ENCODE measurements at regions not wholly inside any gene's neighbourhood (a gene's known extent, or its start where the extent isn't known, plus 50 kb on each side); places are given as distances from the start of the nearest gene placed in this dataset.
"Not testable (repeated sequence)": the region's sequence is repeated elsewhere in the genome, so short reads cannot be mapped to it uniquely, and the experiment has no call there.

DNA sequence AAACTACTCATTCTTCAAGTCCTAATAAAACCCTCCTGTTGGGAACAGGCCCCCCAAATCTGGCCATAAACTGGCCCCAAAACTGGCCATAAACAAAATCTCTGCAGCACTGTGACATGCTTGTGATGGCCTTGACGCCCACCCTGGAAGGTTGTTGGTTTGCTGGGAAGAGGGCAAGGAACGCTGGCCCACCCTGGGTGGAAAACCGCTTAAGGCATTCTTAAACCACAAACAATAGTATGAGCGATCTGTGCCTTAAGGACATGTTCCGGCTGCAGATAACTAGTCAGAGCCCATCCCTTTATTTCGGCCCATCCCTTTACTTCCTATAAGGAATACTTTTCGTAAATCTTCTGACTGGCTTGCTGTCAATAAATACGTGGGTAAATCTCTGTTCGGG is 404.4 kb downstream of the METTL4 start:
- not testable (repeated sequence) for H4K91ac ChIP-seq (ENCODE audit: low read depth, low read length, poor library complexity); H3K4me1 ChIP-seq (ENCODE audit: control insufficient read depth in 2 of 2, insufficient read depth in 1 of 2, low read depth in 1 of 2, low read length in 2 of 2); H2AK5ac ChIP-seq (ENCODE audit: low read depth, low read length); H3K4me2 ChIP-seq (ENCODE audit: insufficient read depth, low read length, poor library complexity, severe bottlenecking); DNase-seq (ENCODE audit: low spot score); H3K14ac ChIP-seq (ENCODE audit: low read length); H3K27ac ChIP-seq (replicated peaks; ENCODE audit: low read length); H2BK120ac ChIP-seq (ENCODE audit: low read depth, low read length); H2BK15ac ChIP-seq (ENCODE audit: low read length); H2BK5ac ChIP-seq (ENCODE audit: low read length); H3K27me3 ChIP-seq (ENCODE audit: control insufficient read depth in 3 of 3, insufficient read depth in 3 of 3, low read depth in 1 of 3, low read length in 3 of 3); H3K23ac ChIP-seq (ENCODE audit: low read depth, low read length, poor library complexity); H2BK12ac ChIP-seq (ENCODE audit: low read length); H3K9ac ChIP-seq (ENCODE audit: low read depth, low read length, poor library complexity); H4K8ac ChIP-seq (ENCODE audit: low read depth, low read length); H3K18ac ChIP-seq (ENCODE audit: low read length); H3K4ac ChIP-seq (ENCODE audit: low read length); H2AFZ ChIP-seq (ENCODE audit: low read length); H3K36me3 ChIP-seq (replicated peaks in 1 of 2; ENCODE audit: control insufficient read depth in 2 of 2, insufficient read depth in 2 of 2, low read length in 2 of 2); H3K79me1 ChIP-seq (ENCODE audit: low read depth, low read length); H3K9me3 ChIP-seq (replicated peaks in 1 of 2; ENCODE audit: control insufficient read depth in 2 of 2, insufficient read depth in 1 of 2, low read depth in 1 of 2, low read length in 2 of 2); H3K4me3 ChIP-seq (ENCODE audit: low read length in 2 of 2)
- no CpG with 5 or more reads among the region's 9 CpGs for WGBS, 2 donors (ENCODE audit: extremely low coverage in 2 of 2, insufficient read length in 2 of 2, insufficient replicate concordance in 1 of 2)

DNA sequence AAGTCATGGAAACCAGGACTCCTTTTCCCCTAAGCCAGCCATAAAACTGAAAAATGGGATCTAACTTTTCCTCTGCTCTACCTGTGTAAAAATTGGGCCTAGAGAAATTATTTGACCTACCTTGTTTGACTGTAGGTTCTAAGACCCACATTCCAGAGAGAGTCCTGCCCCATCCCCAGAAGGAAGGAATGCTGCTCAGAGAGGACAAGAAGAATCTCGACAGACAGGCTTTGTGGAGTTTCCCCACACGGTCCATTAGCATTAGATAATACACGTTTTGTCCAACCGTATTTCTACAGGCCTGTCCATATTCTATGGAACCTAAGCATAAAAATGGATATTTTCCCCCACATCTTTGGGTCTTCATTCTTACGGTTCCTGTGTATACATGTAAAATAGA is 403.3 kb downstream of the METTL4 start:
- H2BK5ac ChIP-seq (ENCODE audit: low read length): no peak overlapping the region
- H4K8ac ChIP-seq (ENCODE audit: low read depth, low read length): no peak overlapping the region
- no CpG with 5 or more reads among the region's 5 CpGs for WGBS, 2 donors (ENCODE audit: extremely low coverage in 2 of 2, insufficient read length in 2 of 2, insufficient replicate concordance in 1 of 2)

DNA sequence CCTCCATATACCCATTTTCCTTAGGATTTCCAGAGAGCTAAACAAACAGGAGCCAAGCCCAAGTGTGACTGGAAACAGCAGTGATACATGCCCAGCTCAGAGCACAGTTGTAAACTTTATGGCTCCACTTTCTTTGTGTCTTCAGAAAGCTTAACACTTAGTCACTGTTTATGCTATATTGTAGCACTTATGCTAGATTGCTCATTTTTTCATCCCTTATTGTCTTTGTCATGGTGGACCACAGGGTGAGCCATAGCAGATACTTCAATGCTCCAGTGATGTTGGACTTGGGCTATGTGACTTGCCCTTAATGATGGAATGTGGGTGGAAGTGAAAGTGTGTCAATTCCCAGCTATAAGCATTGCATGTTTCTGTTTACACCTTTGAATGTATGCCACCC is 401.6 kb downstream of the METTL4 start:
- H3K36me3 ChIP-seq (replicated peaks in 1 of 2; ENCODE audit: control insufficient read depth in 2 of 2, insufficient read depth in 2 of 2, low read length in 2 of 2): no peaks in the 10 kb centered on the region
- H3K4me1 ChIP-seq (ENCODE audit: control insufficient read depth in 2 of 2, insufficient read depth in 1 of 2, low read depth in 1 of 2, low read length in 2 of 2): peaks cover 2 to 23% of the 10 kb centered on the region in 2 donors
- H4K91ac ChIP-seq (ENCODE audit: low read depth, low read length, poor library complexity): no peak overlapping the region
- no peak overlapping the region for H2AK5ac ChIP-seq (ENCODE audit: low read depth, low read length)
- no peak overlapping the region for H3K27ac ChIP-seq (replicated peaks; ENCODE audit: low read length)
- no peak overlapping the region for H3K4me3 ChIP-seq (ENCODE audit: low read length in 2 of 2)
- H2BK5ac ChIP-seq (ENCODE audit: low read length): no peak overlapping the region
- no peak overlapping the region for H2BK12ac ChIP-seq (ENCODE audit: low read length)
- no peak overlapping the region for H2AFZ ChIP-seq (ENCODE audit: low read length)
- H3K23ac ChIP-seq (ENCODE audit: low read depth, low read length, poor library complexity): no peak overlapping the region
- H2BK15ac ChIP-seq (ENCODE audit: low read length): no peak overlapping the region
- H3K14ac ChIP-seq (ENCODE audit: low read length): no peak overlapping the region
- DNase-seq (ENCODE audit: low spot score): no peak
- no peak overlapping the region for H3K9ac ChIP-seq (ENCODE audit: low read depth, low read length, poor library complexity)
- H3K18ac ChIP-seq (ENCODE audit: low read length): no peak overlapping the region
- H3K4me2 ChIP-seq (ENCODE audit: insufficient read depth, low read length, poor library complexity, severe bottlenecking): no peak overlapping the region
- no peak overlapping the region for H3K4ac ChIP-seq (ENCODE audit: low read length)
- no peak overlapping the region for H2BK120ac ChIP-seq (ENCODE audit: low read depth, low read length)
- H4K8ac ChIP-seq (ENCODE audit: low read depth, low read length): no peak overlapping the region
- no peaks in the 10 kb centered on the region for H3K27me3 ChIP-seq (ENCODE audit: control insufficient read depth in 3 of 3, insufficient read depth in 3 of 3, low read depth in 1 of 3, low read length in 3 of 3)
- no peaks in the 10 kb centered on the region for H3K79me1 ChIP-seq (ENCODE audit: low read depth, low read length)
- H3K9me3 ChIP-seq (replicated peaks in 1 of 2; ENCODE audit: control insufficient read depth in 2 of 2, insufficient read depth in 1 of 2, low read depth in 1 of 2, low read length in 2 of 2): no peaks in the 10 kb centered on the region

More for the DNA sequence above, 403.3 kb downstream of the METTL4 start:
- H3K9ac ChIP-seq (ENCODE audit: low read depth, low read length, poor library complexity): no peak overlapping the region
- H3K4me2 ChIP-seq (ENCODE audit: insufficient read depth, low read length, poor library complexity, severe bottlenecking): no peak overlapping the region
- H3K4me1 ChIP-seq (ENCODE audit: control insufficient read depth in 2 of 2, insufficient read depth in 1 of 2, low read depth in 1 of 2, low read length in 2 of 2): peaks cover 0 to 10% of the 10 kb centered on the region in 2 donors
- no peaks in the 10 kb centered on the region for H3K27me3 ChIP-seq (ENCODE audit: control insufficient read depth in 3 of 3, insufficient read depth in 3 of 3, low read depth in 1 of 3, low read length in 3 of 3)
- no peak overlapping the region for H2BK15ac ChIP-seq (ENCODE audit: low read length)
- H4K91ac ChIP-seq (ENCODE audit: low read depth, low read length, poor library complexity): no peak overlapping the region
- H3K36me3 ChIP-seq (replicated peaks in 1 of 2; ENCODE audit: control insufficient read depth in 2 of 2, insufficient read depth in 2 of 2, low read length in 2 of 2): no peaks in the 10 kb centered on the region
- no peak overlapping the region for H3K18ac ChIP-seq (ENCODE audit: low read length)
- no peak overlapping the region for H3K23ac ChIP-seq (ENCODE audit: low read depth, low read length, poor library complexity)
- H2AFZ ChIP-seq (ENCODE audit: low read length): no peak overlapping the region
- no peak overlapping the region for H2BK12ac ChIP-seq (ENCODE audit: low read length)
- no peaks in the 10 kb centered on the region for H3K9me3 ChIP-seq (replicated peaks in 1 of 2; ENCODE audit: control insufficient read depth in 2 of 2, insufficient read depth in 1 of 2, low read depth in 1 of 2, low read length in 2 of 2)
- no peak overlapping the region for H3K27ac ChIP-seq (replicated peaks; ENCODE audit: low read length)
- no peak for DNase-seq (ENCODE audit: low spot score)
- H2AK5ac ChIP-seq (ENCODE audit: low read depth, low read length): no peak overlapping the region
- H3K4ac ChIP-seq (ENCODE audit: low read length): no peak overlapping the region
- H3K4me3 ChIP-seq (ENCODE audit: low read length in 2 of 2): no peak overlapping the region
- H3K79me1 ChIP-seq (ENCODE audit: low read depth, low read length): no peaks in the 10 kb centered on the region
- H2BK120ac ChIP-seq (ENCODE audit: low read depth, low read length): no peak overlapping the region
- no peak overlapping the region for H3K14ac ChIP-seq (ENCODE audit: low read length)

DNA sequence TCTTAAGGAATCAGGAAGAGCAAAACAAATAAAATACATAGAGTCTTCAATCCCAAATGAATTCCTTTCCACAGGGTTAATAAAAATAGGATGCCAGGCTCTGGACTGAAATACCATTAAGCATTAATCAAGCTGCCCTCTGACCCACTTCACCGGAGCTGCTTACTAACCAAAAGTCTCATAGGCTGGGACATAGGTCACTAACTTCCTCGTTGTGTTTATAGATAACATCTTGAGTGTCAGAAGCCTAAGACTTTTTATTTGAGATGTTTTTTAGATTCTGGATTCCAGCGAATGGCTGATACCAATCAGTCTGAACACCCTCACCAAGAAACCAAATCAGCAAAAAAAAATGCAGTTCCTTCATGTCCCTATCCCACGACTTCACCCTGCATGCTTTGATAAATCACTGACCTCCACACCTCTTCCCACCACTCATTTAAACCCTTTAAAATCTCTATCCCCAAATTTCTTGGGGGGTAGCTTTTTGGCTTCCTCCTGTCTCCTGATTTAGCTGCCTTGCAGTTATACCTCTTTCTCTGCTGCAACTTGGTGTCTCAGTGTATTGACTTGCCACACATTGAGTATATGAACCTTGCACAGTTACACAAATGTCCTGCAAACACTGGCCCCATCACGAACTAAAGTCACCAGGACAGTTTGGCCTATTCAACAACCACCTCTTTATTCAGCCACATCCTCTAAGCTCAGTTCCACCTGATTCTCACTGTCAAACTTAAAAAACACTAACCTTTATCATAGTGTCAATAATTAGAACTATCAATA is 399.3 kb downstream of the METTL4 start:
- Histone ChIP-seq H3K9me3 (replicated peaks in 1 of 2; ENCODE audit: control insufficient read depth in 2 of 2, insufficient read depth in 1 of 2, low read depth in 1 of 2, low read length in 2 of 2) (no peaks in the 10 kb centered on the region), H2AFZ (ENCODE audit: low read length) (peak overlapping the region; percentile 77), H3K27me3 (ENCODE audit: control insufficient read depth in 3 of 3, insufficient read depth in 3 of 3, low read depth in 1 of 3, low read length in 3 of 3) (no peaks in the 10 kb centered on the region), H3K4me1 (ENCODE audit: control insufficient read depth in 2 of 2, insufficient read depth in 1 of 2, low read depth in 1 of 2, low read length in 2 of 2) (peaks cover 2 to 23% of the 10 kb centered on the region in 2 donors), H3K4me3 (ENCODE audit: low read length in 2 of 2) (no peak overlapping the region), H2BK12ac (ENCODE audit: low read length) (no peak overlapping the region), H3K18ac (ENCODE audit: low read length) (no peak overlapping the region), H4K91ac (ENCODE audit: low read depth, low read length, poor library complexity) (no peak overlapping the region), H3K79me1 (ENCODE audit: low read depth, low read length) (no peaks in the 10 kb centered on the region), H3K23ac (ENCODE audit: low read depth, low read length, poor library complexity) (no peak overlapping the region), H3K4ac (ENCODE audit: low read length) (no peak overlapping the region), H2AK5ac (ENCODE audit: low read depth, low read length) (no peak overlapping the region), H2BK15ac (ENCODE audit: low read length) (no peak overlapping the region), H4K8ac (ENCODE audit: low read depth, low read length) (no peak overlapping the region), H3K9ac (ENCODE audit: low read depth, low read length, poor library complexity) (no peak overlapping the region), H2BK120ac (ENCODE audit: low read depth, low read length) (no peak overlapping the region), H2BK5ac (ENCODE audit: low read length) (no peak overlapping the region), H3K14ac (ENCODE audit: low read length) (no peak overlapping the region), H3K4me2 (ENCODE audit: insufficient read depth, low read length, poor library complexity, severe bottlenecking) (no peak overlapping the region), H3K27ac (replicated peaks; ENCODE audit: low read length) (no peak overlapping the region), H3K36me3 (replicated peaks in 1 of 2; ENCODE audit: control insufficient read depth in 2 of 2, insufficient read depth in 2 of 2, low read length in 2 of 2) (no peaks in the 10 kb centered on the region)
- DNase-seq (ENCODE audit: low spot score): no peak
- 100% methylated on average over 1 of the region's 5 CpGs; no CpG with 5 or more reads in 1 of the 2 donors for WGBS, 2 donors (ENCODE audit: extremely low coverage in 2 of 2, insufficient read length in 2 of 2, insufficient replicate concordance in 1 of 2)
